NT2/D1 (cell line): ENCODE measurements at regions not wholly inside any gene's neighbourhood (a gene's known extent, or its start where the extent isn't known, plus 50 kb on each side); places are given as distances from the start of the nearest gene placed in this dataset.
"Not testable (repeated sequence)": the region's sequence is repeated elsewhere in the genome, so short reads cannot be mapped to it uniquely, and the experiment has no call there.

Experiments used
- DNase-seq: peaks from one replicate; pipeline ENCODE4 v3.0.0-alpha.2; 2011; ENCODE audit warnings: low read depth, low spot score
- H3K27me3 ChIP-seq: 2 replicates; pipeline ENCODE4 v1.6.0; 2011; ENCODE audit warnings: mild to moderate bottlenecking; ENCODE audit not compliant: insufficient read length, insufficient read depth
- H3K36me3 ChIP-seq: 2 replicates; pipeline ENCODE4 v1.6.1; 2011; ENCODE audit warnings: mild to moderate bottlenecking, low read length, mixed read lengths; ENCODE audit not compliant: insufficient read depth, insufficient read length
- H3K4me1 ChIP-seq: 2 replicates; pipeline ENCODE4 v1.5.1; 2011; ENCODE audit not compliant: insufficient read depth, insufficient read length
- H3K4me3 ChIP-seq: 2 replicates; pipeline ENCODE4 v1.5.1; 2011; ENCODE audit warnings: low read depth; ENCODE audit not compliant: insufficient read length
- H3K9ac ChIP-seq: 2 replicates; pipeline ENCODE4 v1.6.0; 2011; ENCODE audit warnings: low read depth; ENCODE audit not compliant: insufficient read length
- H3K9me3 ChIP-seq: 2 replicates; pipeline ENCODE4 v1.5.1; 2011; ENCODE audit warnings: mild to moderate bottlenecking, low read length; ENCODE audit not compliant: insufficient read depth
- SUZ12 ChIP-seq: IDR thresholded peaks from 2 replicates; pipeline ENCODE4 v1.6.1; 2011; ENCODE audit not compliant: insufficient read length, insufficient read depth; ENCODE audit errors: extremely low read depth
- YY1 ChIP-seq: IDR thresholded peaks from 2 replicates; pipeline ENCODE4 v1.6.1; 2011; ENCODE audit not compliant: insufficient read length, insufficient read depth
- ZNF274 ChIP-seq: IDR thresholded peaks from 2 replicates; pipeline ENCODE4 v1.6.1; 2011; ENCODE audit warnings: mild to moderate bottlenecking, low read depth, low read length

- Histone ChIP-seq H3K36me3 (no peaks in the 10 kb centered on the region), H3K9me3 (no peaks in the 10 kb centered on the region), H3K4me3 (no peak overlapping the region), H3K4me1 (peaks cover 3% of the 10 kb centered on the region), H3K27me3 (no peaks in the 10 kb centered on the region), H3K9ac (no peak overlapping the region)
- no peak for TF ChIP-seq YY1
- TF ChIP-seq SUZ12 = no peak
- TF ChIP-seq ZNF274 = no peak
- no peak for DNase-seq
Observed at GRCh38 chr4:122083351-122083750, 68.8 kb upstream of the BLTP1 start.

GRCh38 chr4:122082661-122083060 is 69.5 kb upstream of the BLTP1 start:
- Histone ChIP-seq H3K36me3 (no peaks in the 10 kb centered on the region), H3K9ac (no peak overlapping the region), H3K9me3 (no peaks in the 10 kb centered on the region), H3K4me3 (no peak overlapping the region), H3K4me1 (peaks cover 3% of the 10 kb centered on the region), H3K27me3 (no peaks in the 10 kb centered on the region)
- TF ChIP-seq SUZ12 = no peak
- TF ChIP-seq YY1 = no peak
- TF ChIP-seq ZNF274 = no peak
- DNase-seq = no peak

GRCh38 chr4:122077653-122078052 is 74.5 kb upstream of the BLTP1 start:
- H3K9me3 ChIP-seq, H3K9ac ChIP-seq, H3K27me3 ChIP-seq, DNase-seq, H3K4me3 ChIP-seq, H3K36me3 ChIP-seq, H3K4me1 ChIP-seq: not testable (repeated sequence)

- H3K4me1 ChIP-seq, H3K9ac ChIP-seq, H3K4me3 ChIP-seq, DNase-seq, H3K36me3 ChIP-seq, H3K9me3 ChIP-seq, H3K27me3 ChIP-seq: not testable (repeated sequence)
Observed at GRCh38 chr4:122076835-122077234, 75.3 kb upstream of the BLTP1 start.

- Histone ChIP-seq H3K9ac (no peak overlapping the region), H3K4me3 (no peak overlapping the region), H3K27me3 (no peaks in the 10 kb centered on the region), H3K4me1 (no peaks in the 10 kb centered on the region), H3K36me3 (no peaks in the 10 kb centered on the region), H3K9me3 (no peaks in the 10 kb centered on the region)
- DNase-seq = no peak
- TF ChIP-seq ZNF274 (no peak), YY1 (no peak), SUZ12 (no peak)
Observed at GRCh38 chr4:122073615-122074014, 78.5 kb upstream of the BLTP1 start.

- H3K27me3 ChIP-seq = no peaks in the 10 kb centered on the region
- no peaks in the 10 kb centered on the region for H3K36me3 ChIP-seq
- no peaks in the 10 kb centered on the region for H3K4me1 ChIP-seq
- TF ChIP-seq SUZ12 (no peak), YY1 (no peak), ZNF274 (no peak)
- H3K4me3 ChIP-seq = no peak overlapping the region
- no peak for DNase-seq
- H3K9me3 ChIP-seq = no peaks in the 10 kb centered on the region
- no peak overlapping the region for H3K9ac ChIP-seq
Observed at GRCh38 chr4:122065915-122066314, 86.2 kb upstream of the BLTP1 start.

GRCh38 chr4:122065149-122065548 is 87.0 kb upstream of the BLTP1 start:
- no peaks in the 10 kb centered on the region for H3K4me1 ChIP-seq
- TF ChIP-seq YY1 = no peak
- TF ChIP-seq ZNF274 = no peak
- no peak for TF ChIP-seq SUZ12
- no peak for DNase-seq
- H3K4me3 ChIP-seq = no peak overlapping the region
- no peaks in the 10 kb centered on the region for H3K27me3 ChIP-seq
- no peak overlapping the region for H3K9ac ChIP-seq
- H3K9me3 ChIP-seq = no peaks in the 10 kb centered on the region
- no peaks in the 10 kb centered on the region for H3K36me3 ChIP-seq

GRCh38 chr4:122053186-122053585 is 98.9 kb upstream of the BLTP1 start:
- TF ChIP-seq ZNF274 (no peak), SUZ12 (no peak), YY1 (no peak)
- no peaks in the 10 kb centered on the region for H3K36me3 ChIP-seq
- H3K9me3 ChIP-seq = no peaks in the 10 kb centered on the region
- H3K9ac ChIP-seq = no peak overlapping the region
- H3K27me3 ChIP-seq = no peaks in the 10 kb centered on the region
- no peak for DNase-seq
- H3K4me3 ChIP-seq = no peak overlapping the region
- no peaks in the 10 kb centered on the region for H3K4me1 ChIP-seq

- no peak for DNase-seq
- no peak for TF ChIP-seq YY1
- no peak for TF ChIP-seq ZNF274
- TF ChIP-seq SUZ12 = no peak
- Histone ChIP-seq H3K36me3 (no peaks in the 10 kb centered on the region), H3K9ac (no peak overlapping the region), H3K9me3 (no peaks in the 10 kb centered on the region), H3K27me3 (no peaks in the 10 kb centered on the region), H3K4me1 (no peaks in the 10 kb centered on the region), H3K4me3 (no peak overlapping the region)
Observed at GRCh38 chr4:122052677-122053076, 99.5 kb upstream of the BLTP1 start.
